Naive B cell (primary cell): ENCODE measurements at regions not wholly inside any gene's neighbourhood (a gene's known extent, or its start where the extent isn't known, plus 50 kb on each side); places are given as distances from the start of the nearest gene placed in this dataset.

Source experiments
- ATAC-seq, 2 donors: fragments of 150-1000 bp; cut with Tn5 transposase; 2 replicates each; pipeline ENCODE4 v1.10.0; 2021; ENCODE audit warnings: low read depth in 2 of 2, mild to moderate bottlenecking in 2 of 2, moderate library complexity in 2 of 2
- DNase-seq: peaks from one replicate; pipeline ENCODE4 v3.0.0; 2022
- H3K27ac Mint-ChIP-seq, 6 donors: one replicate each; pipeline ENCODE4 v1.8.0; 2020 to 2022; ENCODE audit warnings: mild to moderate bottlenecking in 6 of 6, mixed read lengths in 6 of 6, moderate library complexity in 5 of 6, inconsistent platforms in 2 of 6
- H3K27me3 Mint-ChIP-seq, 3 donors: one replicate each; pipeline ENCODE4 v1.8.0; 2021 to 2022; ENCODE audit warnings: mixed read lengths in 3 of 3, mild to moderate bottlenecking in 1 of 3
- H3K36me3 Mint-ChIP-seq, 2 donors: one replicate each; pipeline ENCODE4 v1.8.0; 2020 to 2022; ENCODE audit warnings: mixed read lengths in 2 of 2, inconsistent platforms in 1 of 2, mild to moderate bottlenecking in 1 of 2
- H3K4me1 Mint-ChIP-seq, 3 donors: one replicate each; pipeline ENCODE4 v1.8.0; 2020 to 2022; ENCODE audit warnings: mixed read lengths in 3 of 3, inconsistent platforms in 1 of 3, mild to moderate bottlenecking in 1 of 3, moderate library complexity in 1 of 3
- H3K4me3 Mint-ChIP-seq, 8 donors: one replicate each; pipeline ENCODE4 v1.8.0; 2020 to 2022; ENCODE audit warnings: mild to moderate bottlenecking in 8 of 8, mixed read lengths in 8 of 8, moderate library complexity in 8 of 8, inconsistent platforms in 2 of 8
- H3K9me3 Mint-ChIP-seq, 7 donors: one replicate each; pipeline ENCODE4 v1.8.0; 2020 to 2022; ENCODE audit warnings: mixed read lengths in 7 of 7, mild to moderate bottlenecking in 5 of 7, inconsistent platforms in 2 of 7, moderate library complexity in 1 of 7

GRCh38 chr15:70428211-70428822, 330.6 kb upstream of the TLE3 start:
- ATAC-seq (no peak), DNase-seq (no peak)
- Mint-ChIP-seq H3K36me3 (no peaks in the 10 kb centered on the region), H3K27me3 (peaks cover 0 to 6% (median 0%) of the 10 kb centered on the region in 3 donors), H3K4me3 (no peak overlapping the region), H3K4me1 (peaks cover 17 to 23% (median 17%) of the 10 kb centered on the region in 3 donors), H3K27ac (no peak overlapping the region), H3K9me3 (peaks cover 0 to 7% (median 2%) of the 10 kb centered on the region in 7 donors)

GRCh38 chr15:70427167-70428120, 329.7 kb upstream of the TLE3 start:
- Mint-ChIP-seq H3K4me1 (peaks cover 17 to 23% (median 17%) of the 10 kb centered on the region in 3 donors), H3K36me3 (no peaks in the 10 kb centered on the region), H3K27ac (peak overlapping the region in 1 of 6 donors; percentile 59), H3K27me3 (peaks cover 0 to 14% (median 0%) of the 10 kb centered on the region in 3 donors), H3K4me3 (no peak overlapping the region), H3K9me3 (peaks cover 0 to 7% (median 2%) of the 10 kb centered on the region in 7 donors)
- ATAC-seq: no peak
- DNase-seq: no peak

GRCh38 chr15:70426096-70426821, 328.5 kb upstream of the TLE3 start:
- Mint-ChIP-seq H3K9me3 (peaks cover 0 to 7% (median 4%) of the 10 kb centered on the region in 7 donors), H3K4me3 (no peak overlapping the region), H3K36me3 (no peaks in the 10 kb centered on the region), H3K4me1 (peaks cover 17 to 23% (median 17%) of the 10 kb centered on the region in 3 donors), H3K27ac (peak overlapping the region in 2 of 6 donors; percentile 14 to 16), H3K27me3 (peaks cover under 1 to 25% (median 6%) of the 10 kb centered on the region in 3 donors)
- ATAC-seq (no peak), DNase-seq (no peak)

- DNase-seq: no peak
- peaks cover 8 to 36% (median 10%) of the 10 kb centered on the region in 3 donors for H3K27me3 Mint-ChIP-seq
- H3K9me3 Mint-ChIP-seq: peaks cover 0 to 7% (median 4%) of the 10 kb centered on the region in 7 donors
- H3K4me3 Mint-ChIP-seq: peak overlapping the region in 2 of 8 donors; percentile 41 to 48
- H3K27ac Mint-ChIP-seq: peak overlapping the region in 4 of 6 donors; percentile 16 to 70 (median 26)
- peaks cover 17 to 23% (median 17%) of the 10 kb centered on the region in 3 donors for H3K4me1 Mint-ChIP-seq
- no peaks in the 10 kb centered on the region for H3K36me3 Mint-ChIP-seq
- ATAC-seq: peak in 1 of 2 donors; percentile 47
Measured at GRCh38 chr15:70424937-70425411, 327.3 kb upstream of the TLE3 start.

GRCh38 chr15:70423267-70423666, 325.6 kb upstream of the TLE3 start:
- peak overlapping the region in 1 of 8 donors; percentile 21 for H3K4me3 Mint-ChIP-seq
- H3K36me3 Mint-ChIP-seq: no peaks in the 10 kb centered on the region
- H3K9me3 Mint-ChIP-seq: peaks cover 0 to 6% (median 2%) of the 10 kb centered on the region in 7 donors
- no peak for ATAC-seq
- peaks cover 13 to 53% (median 24%) of the 10 kb centered on the region in 3 donors for H3K27me3 Mint-ChIP-seq
- no peak overlapping the region for H3K27ac Mint-ChIP-seq
- H3K4me1 Mint-ChIP-seq: peaks cover 17 to 23% (median 17%) of the 10 kb centered on the region in 3 donors
- no peak for DNase-seq

GRCh38 chr15:70422342-70422741, 324.6 kb upstream of the TLE3 start:
- no peak for DNase-seq
- H3K27me3 Mint-ChIP-seq: peaks cover 18 to 58% (median 32%) of the 10 kb centered on the region in 3 donors
- no peak for ATAC-seq

GRCh38 chr15:70420948-70421482, 323.3 kb upstream of the TLE3 start:
- peaks cover 17 to 21% (median 18%) of the 10 kb centered on the region in 3 donors for H3K4me1 Mint-ChIP-seq
- no peak overlapping the region for H3K27ac Mint-ChIP-seq
- no peak for DNase-seq
- H3K36me3 Mint-ChIP-seq: peaks cover 0 to 7% of the 10 kb centered on the region in 2 donors
- H3K4me3 Mint-ChIP-seq: no peak overlapping the region
- no peak for ATAC-seq
- H3K27me3 Mint-ChIP-seq: peaks cover 21 to 67% (median 42%) of the 10 kb centered on the region in 3 donors
- H3K9me3 Mint-ChIP-seq: peaks cover 0 to 7% (median 3%) of the 10 kb centered on the region in 7 donors

More at GRCh38 chr15:70422342-70422741, 324.6 kb upstream of the TLE3 start:
- H3K4me3 Mint-ChIP-seq: no peak overlapping the region
- peak overlapping the region in 1 of 6 donors; percentile 0 for H3K27ac Mint-ChIP-seq
- peaks cover 0 to 6% (median 2%) of the 10 kb centered on the region in 7 donors for H3K9me3 Mint-ChIP-seq
- no peaks in the 10 kb centered on the region for H3K36me3 Mint-ChIP-seq
- H3K4me1 Mint-ChIP-seq: peaks cover 17 to 18% (median 17%) of the 10 kb centered on the region in 3 donors

- DNase-seq: no peak
- ATAC-seq: no peak
- Mint-ChIP-seq H3K36me3 (peaks cover 0 to 8% of the 10 kb centered on the region in 2 donors), H3K4me1 (peaks cover 11 to 14% (median 12%) of the 10 kb centered on the region in 3 donors), H3K27me3 (peaks cover 21 to 68% (median 42%) of the 10 kb centered on the region in 3 donors), H3K9me3 (peaks cover 0 to 7% (median 3%) of the 10 kb centered on the region in 7 donors), H3K4me3 (no peak overlapping the region), H3K27ac (peak overlapping the region in 1 of 6 donors; percentile 39)
Measured at GRCh38 chr15:70420086-70420947, 322.6 kb upstream of the TLE3 start.

- H3K27ac Mint-ChIP-seq: no peak overlapping the region
- peaks cover 21 to 66% (median 42%) of the 10 kb centered on the region in 3 donors for H3K27me3 Mint-ChIP-seq
- ATAC-seq: no peak
- H3K4me1 Mint-ChIP-seq: peaks cover 0 to 5% (median 0%) of the 10 kb centered on the region in 3 donors
- peaks cover 0 to 5% (median 1%) of the 10 kb centered on the region in 7 donors for H3K9me3 Mint-ChIP-seq
- no peak overlapping the region for H3K4me3 Mint-ChIP-seq
- H3K36me3 Mint-ChIP-seq: peaks cover 0 to 8% of the 10 kb centered on the region in 2 donors
- DNase-seq: no peak
Measured at GRCh38 chr15:70418943-70419342, 321.2 kb upstream of the TLE3 start.

GRCh38 chr15:70417535-70417934, 319.8 kb upstream of the TLE3 start:
- DNase-seq (no peak), ATAC-seq (no peak)
- H3K27me3 Mint-ChIP-seq: peaks cover 21 to 55% (median 52%) of the 10 kb centered on the region in 3 donors
- H3K36me3 Mint-ChIP-seq: peaks cover 0 to 8% of the 10 kb centered on the region in 2 donors
- H3K9me3 Mint-ChIP-seq: peaks cover 0 to 5% (median 1%) of the 10 kb centered on the region in 7 donors
- H3K4me3 Mint-ChIP-seq: no peak overlapping the region
- H3K4me1 Mint-ChIP-seq: peaks cover 0 to 9% (median 3%) of the 10 kb centered on the region in 3 donors
- H3K27ac Mint-ChIP-seq: no peak overlapping the region

GRCh38 chr15:70416829-70417228, 319.1 kb upstream of the TLE3 start:
- Mint-ChIP-seq H3K4me3 (no peak overlapping the region), H3K9me3 (peaks cover 0 to 5% (median 1%) of the 10 kb centered on the region in 7 donors), H3K27ac (no peak overlapping the region), H3K27me3 (peaks cover 15 to 52% (median 48%) of the 10 kb centered on the region in 3 donors), H3K36me3 (peaks cover 0 to 8% of the 10 kb centered on the region in 2 donors), H3K4me1 (peaks cover 0 to 9% (median 3%) of the 10 kb centered on the region in 3 donors)
- ATAC-seq (no peak), DNase-seq (no peak)
